GM23338 (cell line): ENCODE measurements at regions not wholly inside any gene's neighbourhood (a gene's known extent, or its start where the extent isn't known, plus 50 kb on each side); places are given as distances from the start of the nearest gene placed in this dataset.

Experiments used
- ATAC-seq: fragments of 200-7000 bp; cut with Tn5 transposase; 3 replicates; pipeline ENCODE4 v1.9.1; 2020
- DNase-seq: peaks from one replicate; pipeline ENCODE4 v3.0.0-alpha.2; 2015; ENCODE audit warnings: low spot score
- H2AFZ ChIP-seq: fragments of 200-600 bp; sonication (generic); 2 replicates; pipeline ENCODE4 v1.8.0; 2016; ENCODE audit warnings: antibody characterized with exemption, mild to moderate bottlenecking, moderate library complexity
- H3F3A ChIP-seq: fragments of 200-600 bp; sonication (generic); replicated peaks from 2 replicates; pipeline ENCODE4 v1.8.0; 2017; ENCODE audit warnings: antibody characterized with exemption, mixed run types, low read depth
- H3K27ac ChIP-seq: fragments of 200-600 bp; sonication (generic); 2 replicates; pipeline ENCODE4 v1.6.1; 2016; ENCODE audit warnings: low read depth
- H3K27me3 ChIP-seq: fragments of 200-600 bp; sonication (generic); 2 replicates; pipeline ENCODE4 v1.8.0; 2016; ENCODE audit warnings: mild to moderate bottlenecking, mixed run types, moderate library complexity; ENCODE audit not compliant: insufficient read depth
- H3K36me3 ChIP-seq: fragments of 200-600 bp; sonication (generic); 2 replicates; pipeline ENCODE4 v1.8.0; 2016; ENCODE audit warnings: mild to moderate bottlenecking; ENCODE audit not compliant: insufficient read depth
- H3K4me1 ChIP-seq: fragments of 200-600 bp; sonication (generic); 2 replicates; pipeline ENCODE4 v1.8.0; 2016; ENCODE audit warnings: mild to moderate bottlenecking, moderate library complexity; ENCODE audit not compliant: insufficient read depth
- H3K4me2 ChIP-seq: fragments of 200-600 bp; sonication (generic); 2 replicates; pipeline ENCODE4 v1.7.1; 2017; ENCODE audit warnings: mixed run types
- H3K4me3 ChIP-seq: fragments of 200-600 bp; sonication (generic); 2 replicates; pipeline ENCODE4 v1.6.1; 2016; ENCODE audit warnings: mixed run types
- H3K79me2 ChIP-seq: fragments of 200-600 bp; sonication (generic); replicated peaks from 2 replicates; pipeline ENCODE4 v1.8.0; 2017; ENCODE audit warnings: mild to moderate bottlenecking; ENCODE audit not compliant: insufficient read depth
- H3K9me2 ChIP-seq: fragments of 200-600 bp; sonication (generic); 2 replicates; pipeline ENCODE4 v1.8.0; 2017; ENCODE audit not compliant: insufficient read depth
- H4K20me1 ChIP-seq: fragments of 200-600 bp; sonication (generic); replicated peaks from 2 replicates; pipeline ENCODE4 v1.8.0; 2017; ENCODE audit warnings: mild to moderate bottlenecking; ENCODE audit not compliant: insufficient read depth
- H3K27ac Mint-ChIP-seq: 2 replicates; pipeline ENCODE4 v1.8.0; 2020; ENCODE audit warnings: inconsistent platforms, mild to moderate bottlenecking, moderate library complexity, mixed read lengths
- H3K27me3 Mint-ChIP-seq: 3 replicates; pipeline ENCODE4 v1.8.0; 2022; ENCODE audit warnings: low read depth, mild to moderate bottlenecking, moderate library complexity, mixed read lengths, inconsistent platforms; ENCODE audit not compliant: insufficient read depth, poor library complexity
- H3K36me3 Mint-ChIP-seq: 3 replicates; pipeline ENCODE4 v1.8.0; 2021; ENCODE audit warnings: low read depth, mild to moderate bottlenecking, inconsistent platforms, moderate library complexity, mixed read lengths
- H3K4me1 Mint-ChIP-seq: 3 replicates; pipeline ENCODE4 v1.8.0; 2020; ENCODE audit warnings: mild to moderate bottlenecking, inconsistent platforms, mixed read lengths
- H3K4me3 Mint-ChIP-seq: 3 replicates; pipeline ENCODE4 v1.8.0; 2021; ENCODE audit warnings: moderate library complexity, mild to moderate bottlenecking, inconsistent platforms, mixed read lengths
- H3K9me3 Mint-ChIP-seq: 3 replicates; pipeline ENCODE4 v1.8.0; 2020; ENCODE audit warnings: moderate library complexity, mild to moderate bottlenecking, inconsistent platforms, mixed read lengths
- CREB1 ChIP-seq: fragments of 250-450 bp; sonication (Bioruptor Pico); IDR thresholded peaks from 2 replicates; pipeline ENCODE4 v1.5.0; 2020; ENCODE audit warnings: low read depth, mild to moderate bottlenecking, moderate library complexity
- EZH2 ChIP-seq: fragments of 200-600 bp; sonication (generic); IDR thresholded peaks from one replicate; pipeline ENCODE4 v1.8.0; 2017; ENCODE audit warnings: antibody characterized with exemption, mild to moderate bottlenecking, low read depth; ENCODE audit not compliant: unreplicated experiment
- EZH2phosphoT487 ChIP-seq: fragments of 200-600 bp; sonication (generic); IDR thresholded peaks from one replicate; pipeline ENCODE4 v1.8.1; 2018; ENCODE audit warnings: antibody characterized with exemption; ENCODE audit not compliant: unreplicated experiment
- JUNB ChIP-seq: IDR thresholded peaks from one replicate; pipeline ENCODE4 v1.6.1; 2016; ENCODE audit warnings: antibody characterized with exemption; ENCODE audit not compliant: unreplicated experiment
- NANOG ChIP-seq: IDR thresholded peaks from 2 replicates; pipeline ENCODE4 v1.6.1; 2016; ENCODE audit warnings: antibody characterized with exemption, borderline replicate concordance
- POLR2AphosphoS5 ChIP-seq: IDR thresholded peaks from 2 replicates; pipeline ENCODE4 v1.6.1; 2016; ENCODE audit warnings: antibody characterized with exemption, low read depth
- STAT1 ChIP-seq: IDR thresholded peaks from one replicate; pipeline ENCODE4 v1.6.1; 2016; ENCODE audit warnings: antibody characterized with exemption; ENCODE audit not compliant: unreplicated experiment
- ZNF114 ChIP-seq: fragments of 250-450 bp; sonication (Bioruptor Pico); IDR thresholded peaks from 2 replicates; pipeline ENCODE4 v1.5.0; 2020; ENCODE audit warnings: mild to moderate bottlenecking, moderate library complexity
- ZNF331 ChIP-seq: fragments of 250-450 bp; sonication (Bioruptor Pico); IDR thresholded peaks from 2 replicates; pipeline ENCODE4 v1.5.0; 2020; ENCODE audit warnings: low read depth, mild to moderate bottlenecking, moderate library complexity
- TF ChIP-seq, protein P1 (sequence below), 2 experiments: fragments of 200-600 bp in 1 of 2; sonication (generic) in 1 of 2; conservative IDR thresholded peaks; 2 replicates each; pipeline versions ENCODE4 v1.5.1 to v1.6.1; 2016 to 2017; ENCODE audit warnings: antibody characterized with exemption in 2 of 2, low read depth in 2 of 2, mild to moderate bottlenecking in 2 of 2, moderate library complexity in 1 of 2
- TF ChIP-seq, protein P2 (sequence below): IDR thresholded peaks from 2 replicates; pipeline ENCODE4 v1.6.1; 2016; ENCODE audit warnings: antibody characterized with exemption
- TF ChIP-seq, protein P3 (sequence below): fragments of 250-450 bp; sonication (Bioruptor Pico); IDR thresholded peaks from 2 replicates; pipeline ENCODE4 v1.5.0; 2020; ENCODE audit warnings: mild to moderate bottlenecking, moderate library complexity
- TF ChIP-seq, protein P4 (sequence below): IDR thresholded peaks from one replicate; pipeline ENCODE4 v1.6.1; 2018; ENCODE audit warnings: antibody characterized with exemption; ENCODE audit not compliant: unreplicated experiment

DNA sequence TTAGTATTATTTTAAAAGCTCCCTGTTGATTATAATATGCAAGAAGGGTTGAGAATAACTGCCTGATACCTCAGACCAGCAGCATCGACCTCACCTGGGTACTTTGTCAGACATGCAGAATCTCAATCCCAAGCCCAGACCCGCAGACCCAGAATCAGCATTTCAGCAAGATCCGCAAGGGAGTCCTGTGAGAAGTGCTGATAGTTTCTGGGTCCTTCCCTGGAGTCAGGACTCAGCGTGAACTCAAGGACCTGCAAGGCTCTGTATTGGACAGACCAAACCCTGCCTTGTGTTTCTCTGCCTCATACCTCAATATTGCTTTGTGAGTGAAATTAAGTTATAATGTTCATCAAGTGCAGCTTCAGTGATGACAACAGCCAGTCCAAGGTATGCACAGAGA is 149.5 kb upstream of the NPY start:
- ATAC-seq, result no peak
- Histone ChIP-seq H3K4me3 (no peak overlapping the region), H4K20me1 (no peaks in the 10 kb centered on the region), H3K27me3 (no peaks in the 10 kb centered on the region), H3F3A (no peaks in the 10 kb centered on the region), H3K27ac (no peak overlapping the region), H2AFZ (peak overlapping the region; percentile 28; the same call in 1 of the 2 replicates), H3K36me3 (no peaks in the 10 kb centered on the region), H3K4me1 (no peaks in the 10 kb centered on the region), H3K4me2 (no peak overlapping the region), H3K79me2 (no peaks in the 10 kb centered on the region), H3K9me2 (peaks cover 7% of the 10 kb centered on the region)
- Mint-ChIP-seq H3K27me3 (peaks cover 1% of the 10 kb centered on the region), H3K36me3 (no peaks in the 10 kb centered on the region), H3K9me3 (no peaks in the 10 kb centered on the region), H3K4me1 (no peaks in the 10 kb centered on the region), H3K27ac (no peak overlapping the region), H3K4me3 (no peak overlapping the region)
- TF ChIP-seq NANOG, result no peak
- no peak for TF ChIP-seq ZNF331 (CRISPR knock-in tag)
- TF ChIP-seq, protein P1, sequence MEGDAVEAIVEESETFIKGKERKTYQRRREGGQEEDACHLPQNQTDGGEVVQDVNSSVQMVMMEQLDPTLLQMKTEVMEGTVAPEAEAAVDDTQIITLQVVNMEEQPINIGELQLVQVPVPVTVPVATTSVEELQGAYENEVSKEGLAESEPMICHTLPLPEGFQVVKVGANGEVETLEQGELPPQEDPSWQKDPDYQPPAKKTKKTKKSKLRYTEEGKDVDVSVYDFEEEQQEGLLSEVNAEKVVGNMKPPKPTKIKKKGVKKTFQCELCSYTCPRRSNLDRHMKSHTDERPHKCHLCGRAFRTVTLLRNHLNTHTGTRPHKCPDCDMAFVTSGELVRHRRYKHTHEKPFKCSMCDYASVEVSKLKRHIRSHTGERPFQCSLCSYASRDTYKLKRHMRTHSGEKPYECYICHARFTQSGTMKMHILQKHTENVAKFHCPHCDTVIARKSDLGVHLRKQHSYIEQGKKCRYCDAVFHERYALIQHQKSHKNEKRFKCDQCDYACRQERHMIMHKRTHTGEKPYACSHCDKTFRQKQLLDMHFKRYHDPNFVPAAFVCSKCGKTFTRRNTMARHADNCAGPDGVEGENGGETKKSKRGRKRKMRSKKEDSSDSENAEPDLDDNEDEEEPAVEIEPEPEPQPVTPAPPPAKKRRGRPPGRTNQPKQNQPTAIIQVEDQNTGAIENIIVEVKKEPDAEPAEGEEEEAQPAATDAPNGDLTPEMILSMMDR (conservative IDR thresholded peaks at IDR 0.05; ENCODE audit: low read depth in 2 of 2), result no peak
- no peak for TF ChIP-seq STAT1
- no peak for TF ChIP-seq ZNF114 (CRISPR knock-in tag)
- TF ChIP-seq, protein P2, sequence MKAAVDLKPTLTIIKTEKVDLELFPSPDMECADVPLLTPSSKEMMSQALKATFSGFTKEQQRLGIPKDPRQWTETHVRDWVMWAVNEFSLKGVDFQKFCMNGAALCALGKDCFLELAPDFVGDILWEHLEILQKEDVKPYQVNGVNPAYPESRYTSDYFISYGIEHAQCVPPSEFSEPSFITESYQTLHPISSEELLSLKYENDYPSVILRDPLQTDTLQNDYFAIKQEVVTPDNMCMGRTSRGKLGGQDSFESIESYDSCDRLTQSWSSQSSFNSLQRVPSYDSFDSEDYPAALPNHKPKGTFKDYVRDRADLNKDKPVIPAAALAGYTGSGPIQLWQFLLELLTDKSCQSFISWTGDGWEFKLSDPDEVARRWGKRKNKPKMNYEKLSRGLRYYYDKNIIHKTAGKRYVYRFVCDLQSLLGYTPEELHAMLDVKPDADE, result no peak
- TF ChIP-seq CREB1 (CRISPR knock-in tag), result no peak
- TF ChIP-seq, protein P3, sequence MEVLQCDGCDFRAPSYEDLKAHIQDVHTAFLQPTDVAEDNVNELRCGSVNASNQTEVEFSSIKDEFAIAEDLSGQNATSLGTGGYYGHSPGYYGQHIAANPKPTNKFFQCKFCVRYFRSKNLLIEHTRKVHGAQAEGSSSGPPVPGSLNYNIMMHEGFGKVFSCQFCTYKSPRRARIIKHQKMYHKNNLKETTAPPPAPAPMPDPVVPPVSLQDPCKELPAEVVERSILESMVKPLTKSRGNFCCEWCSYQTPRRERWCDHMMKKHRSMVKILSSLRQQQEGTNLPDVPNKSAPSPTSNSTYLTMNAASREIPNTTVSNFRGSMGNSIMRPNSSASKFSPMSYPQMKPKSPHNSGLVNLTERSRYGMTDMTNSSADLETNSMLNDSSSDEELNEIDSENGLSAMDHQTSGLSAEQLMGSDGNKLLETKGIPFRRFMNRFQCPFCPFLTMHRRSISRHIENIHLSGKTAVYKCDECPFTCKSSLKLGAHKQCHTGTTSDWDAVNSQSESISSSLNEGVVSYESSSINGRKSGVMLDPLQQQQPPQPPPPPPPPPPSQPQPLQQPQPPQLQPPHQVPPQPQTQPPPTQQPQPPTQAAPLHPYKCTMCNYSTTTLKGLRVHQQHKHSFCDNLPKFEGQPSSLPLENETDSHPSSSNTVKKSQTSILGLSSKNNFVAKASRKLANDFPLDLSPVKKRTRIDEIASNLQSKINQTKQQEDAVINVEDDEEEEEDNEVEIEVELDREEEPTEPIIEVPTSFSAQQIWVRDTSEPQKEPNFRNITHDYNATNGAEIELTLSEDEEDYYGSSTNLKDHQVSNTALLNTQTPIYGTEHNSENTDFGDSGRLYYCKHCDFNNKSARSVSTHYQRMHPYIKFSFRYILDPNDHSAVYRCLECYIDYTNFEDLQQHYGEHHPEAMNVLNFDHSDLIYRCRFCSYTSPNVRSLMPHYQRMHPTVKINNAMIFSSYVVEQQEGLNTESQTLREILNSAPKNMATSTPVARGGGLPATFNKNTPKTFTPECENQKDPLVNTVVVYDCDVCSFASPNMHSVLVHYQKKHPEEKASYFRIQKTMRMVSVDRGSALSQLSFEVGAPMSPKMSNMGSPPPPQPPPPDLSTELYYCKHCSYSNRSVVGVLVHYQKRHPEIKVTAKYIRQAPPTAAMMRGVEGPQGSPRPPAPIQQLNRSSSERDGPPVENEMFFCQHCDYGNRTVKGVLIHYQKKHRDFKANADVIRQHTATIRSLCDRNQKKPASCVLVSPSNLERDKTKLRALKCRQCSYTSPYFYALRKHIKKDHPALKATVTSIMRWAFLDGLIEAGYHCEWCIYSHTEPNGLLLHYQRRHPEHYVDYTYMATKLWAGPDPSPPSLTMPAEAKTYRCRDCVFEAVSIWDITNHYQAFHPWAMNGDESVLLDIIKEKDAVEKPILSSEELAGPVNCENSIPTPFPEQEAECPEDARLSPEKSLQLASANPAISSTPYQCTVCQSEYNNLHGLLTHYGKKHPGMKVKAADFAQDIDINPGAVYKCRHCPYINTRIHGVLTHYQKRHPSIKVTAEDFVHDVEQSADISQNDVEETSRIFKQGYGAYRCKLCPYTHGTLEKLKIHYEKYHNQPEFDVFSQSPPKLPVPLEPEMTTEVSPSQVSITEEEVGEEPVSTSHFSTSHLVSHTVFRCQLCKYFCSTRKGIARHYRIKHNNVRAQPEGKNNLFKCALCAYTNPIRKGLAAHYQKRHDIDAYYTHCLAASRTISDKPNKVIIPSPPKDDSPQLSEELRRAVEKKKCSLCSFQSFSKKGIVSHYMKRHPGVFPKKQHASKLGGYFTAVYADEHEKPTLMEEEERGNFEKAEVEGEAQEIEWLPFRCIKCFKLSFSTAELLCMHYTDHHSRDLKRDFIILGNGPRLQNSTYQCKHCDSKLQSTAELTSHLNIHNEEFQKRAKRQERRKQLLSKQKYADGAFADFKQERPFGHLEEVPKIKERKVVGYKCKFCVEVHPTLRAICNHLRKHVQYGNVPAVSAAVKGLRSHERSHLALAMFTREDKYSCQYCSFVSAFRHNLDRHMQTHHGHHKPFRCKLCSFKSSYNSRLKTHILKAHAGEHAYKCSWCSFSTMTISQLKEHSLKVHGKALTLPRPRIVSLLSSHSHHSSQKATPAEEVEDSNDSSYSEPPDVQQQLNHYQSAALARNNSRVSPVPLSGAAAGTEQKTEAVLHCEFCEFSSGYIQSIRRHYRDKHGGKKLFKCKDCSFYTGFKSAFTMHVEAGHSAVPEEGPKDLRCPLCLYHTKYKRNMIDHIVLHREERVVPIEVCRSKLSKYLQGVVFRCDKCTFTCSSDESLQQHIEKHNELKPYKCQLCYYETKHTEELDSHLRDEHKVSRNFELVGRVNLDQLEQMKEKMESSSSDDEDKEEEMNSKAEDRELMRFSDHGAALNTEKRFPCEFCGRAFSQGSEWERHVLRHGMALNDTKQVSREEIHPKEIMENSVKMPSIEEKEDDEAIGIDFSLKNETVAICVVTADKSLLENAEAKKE (CRISPR knock-in tag), result no peak
- TF ChIP-seq JUNB, result no peak
- no peak for TF ChIP-seq EZH2
- TF ChIP-seq, protein P4, sequence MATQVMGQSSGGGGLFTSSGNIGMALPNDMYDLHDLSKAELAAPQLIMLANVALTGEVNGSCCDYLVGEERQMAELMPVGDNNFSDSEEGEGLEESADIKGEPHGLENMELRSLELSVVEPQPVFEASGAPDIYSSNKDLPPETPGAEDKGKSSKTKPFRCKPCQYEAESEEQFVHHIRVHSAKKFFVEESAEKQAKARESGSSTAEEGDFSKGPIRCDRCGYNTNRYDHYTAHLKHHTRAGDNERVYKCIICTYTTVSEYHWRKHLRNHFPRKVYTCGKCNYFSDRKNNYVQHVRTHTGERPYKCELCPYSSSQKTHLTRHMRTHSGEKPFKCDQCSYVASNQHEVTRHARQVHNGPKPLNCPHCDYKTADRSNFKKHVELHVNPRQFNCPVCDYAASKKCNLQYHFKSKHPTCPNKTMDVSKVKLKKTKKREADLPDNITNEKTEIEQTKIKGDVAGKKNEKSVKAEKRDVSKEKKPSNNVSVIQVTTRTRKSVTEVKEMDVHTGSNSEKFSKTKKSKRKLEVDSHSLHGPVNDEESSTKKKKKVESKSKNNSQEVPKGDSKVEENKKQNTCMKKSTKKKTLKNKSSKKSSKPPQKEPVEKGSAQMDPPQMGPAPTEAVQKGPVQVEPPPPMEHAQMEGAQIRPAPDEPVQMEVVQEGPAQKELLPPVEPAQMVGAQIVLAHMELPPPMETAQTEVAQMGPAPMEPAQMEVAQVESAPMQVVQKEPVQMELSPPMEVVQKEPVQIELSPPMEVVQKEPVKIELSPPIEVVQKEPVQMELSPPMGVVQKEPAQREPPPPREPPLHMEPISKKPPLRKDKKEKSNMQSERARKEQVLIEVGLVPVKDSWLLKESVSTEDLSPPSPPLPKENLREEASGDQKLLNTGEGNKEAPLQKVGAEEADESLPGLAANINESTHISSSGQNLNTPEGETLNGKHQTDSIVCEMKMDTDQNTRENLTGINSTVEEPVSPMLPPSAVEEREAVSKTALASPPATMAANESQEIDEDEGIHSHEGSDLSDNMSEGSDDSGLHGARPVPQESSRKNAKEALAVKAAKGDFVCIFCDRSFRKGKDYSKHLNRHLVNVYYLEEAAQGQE, result no peak
- no peak for TF ChIP-seq EZH2phosphoT487
- TF ChIP-seq POLR2AphosphoS5, result no peak
- DNase-seq, result no peak
